Panc1 (cell line): ENCODE measurements at regions not wholly inside any gene's neighbourhood (a gene's known extent, or its start where the extent isn't known, plus 50 kb on each side); places are given as distances from the start of the nearest gene placed in this dataset.

Experiments used
- ATAC-seq: fragments of 200-7000 bp; cut with Tn5 transposase; 2 replicates; pipeline ENCODE4 v1.9.1; 2020; ENCODE audit warnings: mild to moderate bottlenecking, moderate library complexity
- BruUV-seq: library from RNA; stranded (reverse); fragments of 400-500 nt; replicated peaks from 2 replicates; lab custom pipeline; 2021; lab: Mats Ljungman, UMichigan
- CTCF ChIA-PET: fragments of 300-600 bp; sonication (Branson Sonifier 250); formaldehyde crosslinking; loops from one replicate; lab custom pipeline; 2022; ENCODE audit warnings: antibody characterized with exemption; lab: Charles Lee
- POLR2A ChIA-PET: fragments of 300-600 bp; sonication (Branson Sonifier 250); formaldehyde crosslinking; loops from one replicate; lab custom pipeline; 2022; ENCODE audit warnings: antibody characterized with exemption; lab: Charles Lee
- DNase-seq: peaks from one replicate; pipeline ENCODE4 v3.0.0-alpha.2; 2010; ENCODE audit warnings: low read depth, low spot score
- H3K27ac ChIP-seq: 2 replicates; pipeline ENCODE4 v1.5.1; 2011; ENCODE audit warnings: mild to moderate bottlenecking, low read length, inconsistent platforms
- H3K27me3 ChIP-seq: fragments of 200-500 bp; sonication (Bioruptor generic); 2 replicates; pipeline ENCODE4 v1.6.0; 2014; ENCODE audit warnings: low read length, inconsistent platforms; ENCODE audit not compliant: control insufficient read depth, insufficient read depth
- H3K36me3 ChIP-seq: fragments of 200-500 bp; sonication (Bioruptor generic); 2 replicates; pipeline ENCODE4 v1.5.1; 2014; ENCODE audit warnings: inconsistent platforms, mild to moderate bottlenecking, low read length, moderate library complexity; ENCODE audit not compliant: control insufficient read depth, insufficient read depth
- H3K4me1 ChIP-seq: 2 replicates; pipeline ENCODE4 v1.5.1; 2011; ENCODE audit warnings: inconsistent platforms, mild to moderate bottlenecking, low read length, moderate library complexity; ENCODE audit not compliant: control insufficient read depth, insufficient read depth
- H3K4me3 ChIP-seq, 2 experiments: 2 replicates each; pipeline ENCODE4 v1.5.1; 2011 to 2012; ENCODE audit warnings: low read depth in 2 of 2, low read length in 2 of 2, mild to moderate bottlenecking in 2 of 2, inconsistent platforms in 1 of 2, moderate library complexity in 1 of 2
- H3K9me3 ChIP-seq: fragments of 200-500 bp; sonication (Bioruptor generic); 2 replicates; pipeline ENCODE4 v1.5.1; 2014; ENCODE audit warnings: low read depth, mild to moderate bottlenecking, inconsistent platforms, low read length, moderate library complexity; ENCODE audit not compliant: control insufficient read depth, insufficient read depth
- CTCF ChIP-seq: fragments of 450-650 bp; IDR thresholded peaks from 2 replicates; pipeline ENCODE4 v1.5.1; 2017; ENCODE audit warnings: mild to moderate bottlenecking
- POLR2AphosphoS5 ChIP-seq: IDR thresholded peaks from 2 replicates; pipeline ENCODE4 v1.6.1; 2012; ENCODE audit warnings: mild to moderate bottlenecking, low read depth, low read length, moderate library complexity
- REST ChIP-seq, 2 experiments: IDR thresholded peaks; 2 replicates each; pipeline ENCODE4 v1.6.1; 2011 to 2012; ENCODE audit warnings: low read depth in 2 of 2, control low read depth in 1 of 2, low read length in 1 of 2, mild to moderate bottlenecking in 1 of 2, moderate library complexity in 1 of 2; ENCODE audit not compliant: insufficient read depth in 1 of 2
- SIN3A ChIP-seq: IDR thresholded peaks from 2 replicates; pipeline ENCODE4 v1.6.1; 2012; ENCODE audit warnings: low read depth, mild to moderate bottlenecking, low read length, moderate library complexity, borderline replicate concordance; ENCODE audit not compliant: insufficient read depth
- TCF7L2 ChIP-seq: IDR thresholded peaks from 2 replicates; pipeline ENCODE4 v1.6.1; 2011; ENCODE audit warnings: mild to moderate bottlenecking, low read depth, low read length, inconsistent platforms
- in situ Hi-C: cut with HindIII; loops from 2 replicates; pipeline ENCODE4 v1.10.0; 2016; ENCODE audit warnings: low sequenced_read_pairs, low pct_unique_long_range_greater_than_20kb
- intact Hi-C: fragments of 100-400 bp; cut with micrococcal nuclease; formaldehyde crosslinking; loops from one replicate; pipeline ENCODE4 v1.10.0; 2022; ENCODE audit not compliant: unreplicated experiment

- in situ Hi-C loops: no loop called here
- POLR2A ChIA-PET: no interaction called here
- H3K27ac ChIP-seq: no peak overlapping the region
- DNase-seq: no peak
- no peak for TF ChIP-seq TCF7L2
- TF ChIP-seq SIN3A: no peak
- no peak for TF ChIP-seq REST (IDR thresholded peaks at IDR 0.05; ENCODE audit: insufficient read depth in 1 of 2, low read depth in 2 of 2, low read length in 1 of 2)
- no peak for TF ChIP-seq CTCF
- TF ChIP-seq POLR2AphosphoS5: no peak
- no peak overlapping the region for H3K4me3 ChIP-seq
- no peaks in the 10 kb centered on the region for H3K36me3 ChIP-seq
- no peak for ATAC-seq
- CTCF ChIA-PET: no interaction called here
- intact Hi-C loops: no loop called here
- no peaks in the 10 kb centered on the region for H3K9me3 ChIP-seq
- no peaks in the 10 kb centered on the region for H3K4me1 ChIP-seq
- BruUV-seq: no TSS peak
- no peaks in the 10 kb centered on the region for H3K27me3 ChIP-seq
These were observed 118.6 kb upstream of the GALNT2 start for GRCh38 chr1:229948438-229948837.

GRCh38 chr1:229949500-229949899 is 117.5 kb upstream of the GALNT2 start:
- intact Hi-C loops (no loop called here), in situ Hi-C loops (no loop called here)
- Histone ChIP-seq H3K4me1 (no peaks in the 10 kb centered on the region), H3K9me3 (no peaks in the 10 kb centered on the region), H3K4me3 (no peak overlapping the region), H3K36me3 (no peaks in the 10 kb centered on the region), H3K27me3 (0 out of 2 replicates have a peak, but pooled peaks cover 2% of the 10 kb centered on the region), H3K27ac (no peak overlapping the region)
- DNase-seq (no peak), ATAC-seq (no peak)
- TF ChIP-seq CTCF (no peak), TCF7L2 (no peak), SIN3A (no peak), REST (IDR thresholded peaks at IDR 0.05; ENCODE audit: insufficient read depth in 1 of 2, low read depth in 2 of 2, low read length in 1 of 2) (no peak), POLR2AphosphoS5 (no peak)
- BruUV-seq: no TSS peak
- ChIA-PET CTCF (no interaction called here), POLR2A (no interaction called here)
